RPMI7951 (cell line): ENCODE measurements at regions not wholly inside any gene's neighbourhood (a gene's known extent, or its start where the extent isn't known, plus 50 kb on each side); places are given as distances from the start of the nearest gene placed in this dataset.
"Not testable (repeated sequence)": the region's sequence is repeated elsewhere in the genome, so short reads cannot be mapped to it uniquely, and the experiment has no call there.

Experiments used
- DNase-seq: peaks from one replicate; pipeline ENCODE4 v3.0.0-alpha.2; 2012; ENCODE audit warnings: low read depth

DNA sequence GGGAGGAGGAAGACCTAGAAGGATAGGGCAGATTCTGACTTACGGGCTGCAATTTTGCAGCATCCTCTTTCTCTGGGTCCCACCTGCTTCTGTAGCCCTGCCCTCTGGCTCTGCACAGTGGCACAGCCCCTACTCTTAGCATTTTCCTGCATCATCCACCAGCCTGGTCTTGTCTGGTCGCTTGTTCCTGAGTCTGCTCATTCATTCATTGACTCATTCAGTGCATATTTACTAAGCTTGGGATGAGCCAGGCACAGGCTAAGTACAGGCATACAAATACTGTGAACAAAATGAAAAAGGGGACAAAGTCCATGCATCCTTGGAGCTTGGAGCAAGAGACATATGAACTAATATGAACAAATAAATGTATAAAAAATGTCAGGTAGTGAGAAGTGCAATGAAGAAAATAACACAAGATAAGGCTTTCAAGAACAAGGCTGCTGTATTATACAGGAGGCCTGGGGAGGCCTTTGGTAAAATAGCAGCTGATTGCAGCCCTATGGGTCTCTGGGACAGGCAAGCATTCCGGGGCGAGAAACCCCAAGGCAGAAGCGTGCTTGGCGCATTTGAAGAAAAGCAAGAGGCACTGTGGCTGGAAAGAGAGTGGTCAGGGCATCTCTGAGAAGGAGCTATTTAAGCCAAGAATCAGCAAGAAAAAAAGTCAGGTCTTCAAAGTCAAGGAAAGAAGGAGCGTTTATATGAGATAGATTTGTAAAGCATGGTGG, 108.0 kb upstream of the ALX4 start:
- DNase-seq = no peak

DNA sequence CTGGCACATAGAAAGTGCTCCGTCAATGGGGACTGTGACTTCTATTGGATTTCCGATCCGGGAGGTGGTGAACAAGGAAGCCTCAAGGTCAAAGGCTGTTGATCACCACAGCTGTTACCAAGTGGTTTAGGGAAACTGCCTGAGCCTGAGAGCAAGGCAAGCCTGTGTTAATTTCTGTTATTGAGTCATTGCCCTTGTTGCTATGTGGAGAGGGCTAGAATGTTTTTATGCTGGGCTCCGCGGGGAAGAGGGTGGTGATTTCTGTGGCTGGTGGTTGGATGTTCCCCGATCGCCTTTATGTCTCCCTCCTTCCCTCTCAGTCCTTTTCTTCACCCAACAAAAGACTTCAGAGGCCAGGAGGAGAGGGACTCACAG, 108.5 kb upstream of the ALX4 start:
- DNase-seq = peak; percentile 10

- peak; percentile 6 for DNase-seq
Measured at GRCh38 chr11:44421090-44421675, 111.2 kb upstream of the ALX4 start.

DNA sequence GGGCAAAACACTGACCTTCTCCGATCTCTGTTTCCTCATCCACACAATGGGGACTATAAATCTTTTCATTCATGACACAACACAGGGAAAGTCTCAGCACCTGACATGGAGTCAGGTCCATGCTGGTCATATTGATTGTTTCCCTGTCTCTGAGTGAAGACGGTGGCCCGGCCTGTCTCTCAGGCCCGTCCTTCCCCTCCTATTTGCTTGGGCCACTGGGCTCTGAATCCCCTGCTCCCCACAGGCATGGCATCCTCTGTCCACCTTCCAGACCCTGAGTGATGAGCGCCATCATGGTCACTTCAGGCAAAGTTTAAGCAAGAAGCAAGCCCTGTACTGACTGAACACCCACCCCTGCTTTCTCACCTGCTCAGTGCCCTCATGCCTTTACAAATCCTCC, 113.3 kb upstream of the ALX4 start:
- DNase-seq = no peak

- peak; percentile 59 for DNase-seq
Measured at GRCh38 chr11:44424841-44425240, 114.9 kb upstream of the ALX4 start.

GRCh38 chr11:44426119-44426518, 116.2 kb upstream of the ALX4 start:
- no peak for DNase-seq

- DNase-seq = no peak
Measured at GRCh38 chr11:44426958-44427357, 117.0 kb upstream of the ALX4 start.

- DNase-seq = no peak
Measured at GRCh38 chr11:44427432-44427831, 117.5 kb upstream of the ALX4 start.

GRCh38 chr11:44430140-44430539, 120.2 kb upstream of the ALX4 start:
- no peak for DNase-seq

GRCh38 chr11:44434191-44434590, 124.3 kb upstream of the ALX4 start:
- no peak for DNase-seq

- no peak for DNase-seq
Measured at GRCh38 chr11:44437122-44437521, 127.2 kb upstream of the ALX4 start.

DNA sequence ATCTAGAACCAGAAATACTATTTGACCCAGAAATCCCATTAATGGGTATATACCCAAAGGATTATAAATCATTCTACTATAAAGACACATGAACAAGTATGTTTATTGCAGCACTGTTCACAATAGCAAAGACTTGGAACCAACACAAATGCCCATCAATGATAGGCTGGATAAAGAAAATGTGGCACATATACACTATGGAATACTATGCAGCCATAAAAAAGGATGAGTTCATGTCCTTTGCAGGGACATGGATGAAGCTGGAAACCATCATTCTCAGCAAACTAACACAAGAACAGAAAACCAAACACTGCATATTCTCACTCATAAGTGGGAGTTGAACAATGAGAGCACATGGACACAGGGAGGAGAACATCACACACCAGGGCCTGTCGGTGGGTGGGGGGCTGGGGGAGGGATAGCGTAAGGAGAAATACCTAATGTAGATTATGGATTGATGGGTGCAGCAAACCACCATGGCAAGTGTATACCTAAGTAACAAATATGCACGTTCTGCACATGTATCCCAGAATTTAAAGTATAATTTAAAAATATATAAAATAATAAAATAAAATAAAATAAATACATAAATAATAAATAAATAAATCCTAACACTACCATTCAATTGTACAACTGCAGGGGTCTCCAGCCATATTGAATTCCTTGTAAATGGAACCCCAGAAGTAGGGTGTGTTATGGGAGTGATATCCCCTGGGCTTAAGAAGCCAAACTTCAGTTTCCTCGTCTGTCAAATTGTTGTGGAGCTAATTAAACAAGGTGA, 122.4 kb upstream of the CD82 start:
- not testable (repeated sequence) for DNase-seq

- no peak for DNase-seq
Measured at GRCh38 chr11:44443836-44444769, 121.4 kb upstream of the CD82 start.

DNA sequence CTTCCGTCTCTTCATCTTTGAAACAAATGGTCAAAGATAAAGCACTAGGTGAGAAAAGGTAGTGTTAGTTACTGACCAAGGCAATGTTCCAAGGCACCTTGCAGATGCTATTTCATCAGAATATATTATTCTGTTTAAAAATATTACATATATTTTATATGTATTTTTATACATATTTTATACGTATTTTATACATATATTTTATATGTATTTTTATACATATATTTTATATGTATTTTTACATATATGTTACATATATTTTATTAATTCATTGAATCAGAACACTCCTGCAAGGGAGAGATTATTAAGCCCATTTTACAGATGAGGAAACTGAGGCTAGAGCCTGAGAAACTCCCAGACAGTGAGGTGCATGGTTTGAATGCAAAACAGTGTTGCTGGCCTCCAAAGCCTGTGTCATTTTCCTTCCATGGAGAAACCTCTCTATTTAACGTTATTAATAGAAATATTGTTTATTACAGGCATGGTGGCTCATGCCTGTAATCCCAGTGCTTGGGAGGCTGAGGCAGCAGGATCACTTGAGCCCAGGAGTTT, 120.6 kb upstream of the CD82 start:
- DNase-seq = no peak

DNA sequence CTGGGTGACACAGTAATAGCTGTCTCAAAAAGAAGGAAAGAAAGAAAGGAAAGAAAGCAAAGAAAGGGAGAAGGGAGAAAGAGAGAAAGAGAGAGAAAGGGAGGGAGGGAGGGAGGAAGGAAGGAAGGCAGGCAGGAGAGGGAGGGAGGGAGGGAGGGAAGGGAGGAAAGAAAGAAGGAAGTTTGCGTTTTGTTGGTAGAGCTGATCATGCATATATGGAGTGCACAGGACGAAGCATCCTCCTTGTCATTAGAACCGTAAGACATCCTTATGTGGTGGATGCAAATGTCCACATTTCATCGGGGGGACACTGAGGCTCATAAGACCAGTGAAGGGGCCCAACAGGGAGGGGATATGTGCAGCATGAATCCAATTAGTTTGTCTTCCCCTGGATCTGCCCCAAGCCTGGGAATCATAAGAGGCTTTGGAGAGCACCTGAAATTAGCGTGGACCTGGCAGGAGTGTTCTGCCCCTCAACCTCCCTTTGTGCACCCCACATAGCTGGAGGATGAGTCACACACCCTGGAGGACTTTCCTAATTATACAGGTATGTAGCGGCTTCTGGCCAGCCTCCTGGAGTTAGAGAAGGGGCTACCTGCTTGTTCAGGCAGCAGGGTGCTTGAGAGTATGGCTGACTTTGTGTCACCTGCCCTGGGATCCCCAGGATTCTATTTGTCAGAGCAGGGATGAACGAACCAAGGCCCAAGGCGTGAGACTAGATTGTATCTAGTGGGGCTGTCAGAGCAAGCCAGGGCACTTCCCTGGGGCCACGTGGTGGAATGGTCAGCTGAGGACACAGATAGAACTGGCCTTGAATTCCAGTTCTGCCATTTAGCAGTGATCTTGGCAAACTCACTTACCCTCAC, 119.7 kb upstream of the CD82 start:
- no peak for DNase-seq

- no peak for DNase-seq
Measured at GRCh38 chr11:44446366-44446762, 119.1 kb upstream of the CD82 start.

DNA sequence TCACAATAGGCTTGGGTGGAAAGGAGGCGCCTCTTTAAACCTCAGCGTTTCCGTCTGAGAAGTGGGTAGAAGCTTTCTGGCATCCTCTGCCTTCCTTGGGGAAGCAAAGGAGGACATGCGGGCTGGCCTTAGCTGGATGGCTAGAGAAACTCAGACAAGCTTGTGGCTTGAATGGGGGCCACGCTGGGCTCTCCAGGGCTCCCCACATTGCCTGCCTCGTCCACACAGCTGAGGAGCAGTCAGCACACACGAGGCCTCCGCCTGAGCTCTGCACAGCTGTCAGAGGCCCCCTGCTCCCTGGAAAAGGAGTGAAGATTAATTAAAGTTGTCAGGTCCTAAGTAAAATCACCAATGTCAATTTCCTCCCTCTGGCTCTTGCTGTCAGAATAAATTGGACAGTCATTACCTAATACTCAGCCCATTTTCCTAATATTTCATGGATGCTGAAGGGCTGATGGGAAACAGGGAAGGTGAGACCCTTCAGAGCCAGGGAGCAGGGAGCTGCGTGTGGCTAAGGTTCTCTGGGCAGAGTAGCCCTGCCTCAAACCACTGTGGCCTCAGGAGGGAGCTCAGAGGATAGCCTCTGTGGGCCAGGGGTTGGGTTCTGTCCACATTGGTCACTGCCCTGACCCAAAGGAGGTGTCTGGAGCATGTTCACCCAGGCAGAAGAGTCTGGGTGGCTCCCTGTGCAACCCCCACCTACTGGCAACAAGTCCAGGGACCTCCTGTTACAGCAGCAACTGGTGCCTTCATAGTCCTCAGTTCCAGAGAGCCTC, 118.3 kb upstream of the CD82 start:
- no peak for DNase-seq

- no peak for DNase-seq
Measured at GRCh38 chr11:44450295-44450932, 115.0 kb upstream of the CD82 start.

DNA sequence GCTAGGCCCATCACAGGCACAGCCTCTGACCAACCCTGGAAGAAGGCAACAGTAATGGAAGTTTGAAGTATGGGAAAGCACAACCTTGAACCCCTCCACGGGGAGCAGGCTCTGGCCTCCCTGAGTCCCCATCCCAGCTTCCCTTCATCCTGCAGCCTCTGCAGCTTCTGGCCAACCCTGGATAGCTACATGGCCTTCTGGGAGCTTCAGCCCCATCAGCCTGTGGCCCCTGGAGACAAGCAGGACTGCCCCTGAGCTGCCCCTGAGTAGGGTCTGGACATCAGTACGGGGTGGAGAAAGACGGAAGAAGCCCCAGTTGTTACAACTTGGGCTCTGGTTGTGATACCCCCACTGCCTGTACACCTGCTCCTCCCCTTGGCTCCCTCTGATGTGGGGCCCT, 113.8 kb upstream of the CD82 start:
- no peak for DNase-seq
